MM.1S (cell line): ENCODE measurements at regions not wholly inside any gene's neighbourhood (a gene's known extent, or its start where the extent isn't known, plus 50 kb on each side); places are given as distances from the start of the nearest gene placed in this dataset.

Source experiments
- DNase-seq: peaks from one replicate; pipeline ENCODE4 v3.0.0-alpha.2; 2015
- H2AFZ ChIP-seq: fragments of 300-600 bp; sonication (generic); 2 replicates; pipeline ENCODE4 v1.6.0; 2016; ENCODE audit warnings: antibody characterized with exemption, low read length
- H3F3A ChIP-seq: fragments of 300-600 bp; sonication (generic); 2 replicates; pipeline ENCODE4 v1.6.1; 2016; ENCODE audit warnings: mild to moderate bottlenecking, antibody characterized with exemption, low read length, moderate library complexity, mixed read lengths; ENCODE audit not compliant: insufficient read depth
- H3K27ac ChIP-seq: fragments of 300-600 bp; sonication (generic); 2 replicates; pipeline ENCODE4 v1.5.1; 2016; ENCODE audit warnings: mild to moderate bottlenecking, low read length
- H3K27me3 ChIP-seq: fragments of 300-600 bp; sonication (generic); replicated peaks from 2 replicates; pipeline ENCODE4 v1.6.0; 2016; ENCODE audit warnings: low read length; ENCODE audit not compliant: insufficient read depth
- H3K36me3 ChIP-seq: fragments of 300-600 bp; sonication (generic); replicated peaks from 2 replicates; pipeline ENCODE4 v1.6.1; 2016; ENCODE audit warnings: mild to moderate bottlenecking, low read length, mixed read lengths; ENCODE audit not compliant: insufficient read depth
- H3K4me1 ChIP-seq: fragments of 300-600 bp; sonication (generic); 2 replicates; pipeline ENCODE4 v1.6.1; 2016; ENCODE audit warnings: low read length, mixed read lengths
- H3K4me2 ChIP-seq: fragments of 300-600 bp; sonication (generic); 2 replicates; pipeline ENCODE4 v1.6.0; 2016; ENCODE audit warnings: low read depth, low read length
- H3K4me3 ChIP-seq: fragments of 300-600 bp; sonication (generic); 2 replicates; pipeline ENCODE4 v1.5.1; 2016; ENCODE audit warnings: low read length, mixed read lengths
- H3K79me2 ChIP-seq: fragments of 300-600 bp; sonication (generic); 2 replicates; pipeline ENCODE4 v1.6.1; 2016; ENCODE audit warnings: mixed run types, low read length, mixed read lengths
- H3K9ac ChIP-seq: fragments of 300-600 bp; sonication (generic); 2 replicates; pipeline ENCODE4 v1.6.1; 2016; ENCODE audit warnings: low read length, mixed read lengths
- H3K9me2 ChIP-seq: fragments of 300-600 bp; sonication (generic); replicated peaks from 2 replicates; pipeline ENCODE4 v1.6.1; 2016; ENCODE audit warnings: mild to moderate bottlenecking, low read length, mixed read lengths; ENCODE audit not compliant: insufficient read depth
- H3K9me3 ChIP-seq: fragments of 300-600 bp; sonication (generic); replicated peaks from 2 replicates; pipeline ENCODE4 v1.6.1; 2016; ENCODE audit warnings: mild to moderate bottlenecking, low read length, mixed read lengths; ENCODE audit not compliant: insufficient read depth
- H4K20me1 ChIP-seq: fragments of 300-600 bp; sonication (generic); 2 replicates; pipeline ENCODE4 v1.6.1; 2016; ENCODE audit warnings: mild to moderate bottlenecking, low read length, moderate library complexity, mixed read lengths; ENCODE audit not compliant: insufficient read depth
- EZH2 ChIP-seq: fragments of 300-600 bp; sonication (generic); optimal IDR thresholded peaks from 2 replicates; pipeline ENCODE3; 2017; ENCODE audit warnings: low read depth, mild to moderate bottlenecking, antibody characterized with exemption, low read length, mixed read lengths
- EZH2phosphoT487 ChIP-seq: fragments of 300-600 bp; sonication (generic); IDR thresholded peaks from 2 replicates; pipeline ENCODE4 v1.6.1; 2018; ENCODE audit warnings: antibody characterized with exemption, low read length
- TF ChIP-seq, protein P1 (sequence below): fragments of 300-600 bp; sonication (generic); IDR thresholded peaks from 2 replicates; pipeline ENCODE4 v1.5.1; 2016; ENCODE audit warnings: antibody characterized with exemption, low read length, mixed read lengths

DNA sequence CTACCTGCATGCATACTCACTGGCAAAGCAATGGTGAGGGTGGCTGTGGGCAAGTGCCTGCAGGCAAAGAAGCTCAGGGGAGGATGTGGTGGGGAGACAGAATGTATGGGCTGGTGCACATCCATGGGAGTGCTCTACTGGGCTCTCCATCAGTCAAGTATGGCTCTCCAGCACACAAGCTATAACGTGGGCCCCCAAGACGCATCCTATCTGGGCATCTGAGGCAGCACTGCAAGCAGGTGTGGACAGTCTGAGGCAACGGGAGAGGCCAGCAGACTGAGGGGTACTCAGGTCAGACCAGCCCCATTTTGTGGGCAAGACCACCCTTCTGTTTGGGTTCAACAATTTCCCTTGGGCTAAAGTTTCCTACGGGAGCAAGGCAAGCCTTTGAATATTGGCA lies 1227.8 kb downstream of the FAM133A start:
- TF ChIP-seq EZH2phosphoT487: no peak
- no peak for TF ChIP-seq EZH2
- TF ChIP-seq, protein P1, sequence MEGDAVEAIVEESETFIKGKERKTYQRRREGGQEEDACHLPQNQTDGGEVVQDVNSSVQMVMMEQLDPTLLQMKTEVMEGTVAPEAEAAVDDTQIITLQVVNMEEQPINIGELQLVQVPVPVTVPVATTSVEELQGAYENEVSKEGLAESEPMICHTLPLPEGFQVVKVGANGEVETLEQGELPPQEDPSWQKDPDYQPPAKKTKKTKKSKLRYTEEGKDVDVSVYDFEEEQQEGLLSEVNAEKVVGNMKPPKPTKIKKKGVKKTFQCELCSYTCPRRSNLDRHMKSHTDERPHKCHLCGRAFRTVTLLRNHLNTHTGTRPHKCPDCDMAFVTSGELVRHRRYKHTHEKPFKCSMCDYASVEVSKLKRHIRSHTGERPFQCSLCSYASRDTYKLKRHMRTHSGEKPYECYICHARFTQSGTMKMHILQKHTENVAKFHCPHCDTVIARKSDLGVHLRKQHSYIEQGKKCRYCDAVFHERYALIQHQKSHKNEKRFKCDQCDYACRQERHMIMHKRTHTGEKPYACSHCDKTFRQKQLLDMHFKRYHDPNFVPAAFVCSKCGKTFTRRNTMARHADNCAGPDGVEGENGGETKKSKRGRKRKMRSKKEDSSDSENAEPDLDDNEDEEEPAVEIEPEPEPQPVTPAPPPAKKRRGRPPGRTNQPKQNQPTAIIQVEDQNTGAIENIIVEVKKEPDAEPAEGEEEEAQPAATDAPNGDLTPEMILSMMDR: no peak
- no peaks in the 10 kb centered on the region for H3K36me3 ChIP-seq
- no peak overlapping the region for H3K4me2 ChIP-seq
- H3K4me1 ChIP-seq: no peaks in the 10 kb centered on the region
- no peak overlapping the region for H3K4me3 ChIP-seq
- H3K27me3 ChIP-seq: no peaks in the 10 kb centered on the region
- no peaks in the 10 kb centered on the region for H3K79me2 ChIP-seq
- H3F3A ChIP-seq: no peaks in the 10 kb centered on the region
- H3K9ac ChIP-seq: no peak overlapping the region
- H4K20me1 ChIP-seq: no peaks in the 10 kb centered on the region
- H3K9me2 ChIP-seq: no peaks in the 10 kb centered on the region
- H3K27ac ChIP-seq: no peak overlapping the region
- DNase-seq: no peak
- H2AFZ ChIP-seq: no peak overlapping the region
- no peaks in the 10 kb centered on the region for H3K9me3 ChIP-seq

DNA sequence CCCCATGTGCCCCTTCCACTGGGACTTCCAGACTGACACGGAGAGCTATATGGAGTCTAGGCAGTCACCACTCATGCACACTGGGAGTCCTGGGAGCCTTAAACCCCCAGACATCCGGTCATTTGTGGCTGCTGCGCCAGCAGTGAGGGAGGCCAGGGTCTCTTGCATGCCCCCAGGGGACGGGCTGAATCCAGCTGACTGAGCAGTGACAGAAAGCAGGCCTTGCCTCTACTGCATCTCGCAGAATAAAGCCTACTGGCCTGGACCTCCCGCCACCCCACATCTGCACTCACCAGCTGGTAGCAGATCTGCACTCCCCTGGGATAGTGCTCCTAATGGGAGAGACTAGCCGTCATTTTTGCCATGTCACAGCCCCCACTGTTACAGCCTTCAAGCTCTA lies 1234.2 kb downstream of the FAM133A start:
- no peak overlapping the region for H3K4me3 ChIP-seq
- no peaks in the 10 kb centered on the region for H3F3A ChIP-seq
- H3K36me3 ChIP-seq: no peaks in the 10 kb centered on the region
- H4K20me1 ChIP-seq: no peaks in the 10 kb centered on the region; the same call in 1 of the 2 replicates
- DNase-seq: no peak
- no peak overlapping the region for H2AFZ ChIP-seq
- no peaks in the 10 kb centered on the region for H3K79me2 ChIP-seq
- no peak overlapping the region for H3K27ac ChIP-seq
- no peak overlapping the region for H3K9ac ChIP-seq
- H3K27me3 ChIP-seq: no peaks in the 10 kb centered on the region
- TF ChIP-seq, protein P1: no peak
- TF ChIP-seq EZH2phosphoT487 (no peak), EZH2 (no peak)
- H3K4me1 ChIP-seq: no peaks in the 10 kb centered on the region
- no peak overlapping the region for H3K4me2 ChIP-seq
- no peaks in the 10 kb centered on the region for H3K9me2 ChIP-seq
- no peaks in the 10 kb centered on the region for H3K9me3 ChIP-seq

DNA sequence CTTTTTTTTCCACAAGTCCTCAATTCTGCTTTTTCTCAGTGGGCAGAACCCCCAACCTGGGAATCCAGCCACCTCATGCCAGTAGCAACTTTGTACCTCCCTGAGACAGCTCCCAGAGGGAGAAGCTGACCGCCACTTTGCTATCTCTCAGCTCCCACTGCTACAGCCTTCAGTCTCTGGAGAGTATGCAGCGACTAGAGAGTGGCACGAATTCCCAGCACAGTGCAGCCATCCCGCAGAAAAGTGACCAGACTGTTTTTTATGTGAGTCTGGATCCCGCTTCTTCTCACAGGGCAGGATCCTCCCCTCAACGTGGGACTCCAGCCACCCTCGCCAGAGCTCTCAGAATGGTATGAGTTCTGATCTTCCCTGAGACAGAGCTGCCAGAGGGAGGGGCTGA lies 1234.6 kb downstream of the FAM133A start:
- no peaks in the 10 kb centered on the region for H3K9me2 ChIP-seq
- no peaks in the 10 kb centered on the region for H3K36me3 ChIP-seq
- H3K27me3 ChIP-seq: no peaks in the 10 kb centered on the region
- H2AFZ ChIP-seq: no peak overlapping the region
- no peaks in the 10 kb centered on the region for H3K4me1 ChIP-seq
- H4K20me1 ChIP-seq: no peaks in the 10 kb centered on the region; the same call in 1 of the 2 replicates
- H3F3A ChIP-seq: no peaks in the 10 kb centered on the region
- no peak overlapping the region for H3K4me3 ChIP-seq
- H3K27ac ChIP-seq: no peak overlapping the region
- no peak overlapping the region for H3K4me2 ChIP-seq
- no peaks in the 10 kb centered on the region for H3K79me2 ChIP-seq
- no peaks in the 10 kb centered on the region for H3K9me3 ChIP-seq
- TF ChIP-seq EZH2phosphoT487: no peak
- TF ChIP-seq EZH2: no peak
- TF ChIP-seq, protein P1: no peak
- H3K9ac ChIP-seq: no peak overlapping the region
- no peak for DNase-seq

DNA sequence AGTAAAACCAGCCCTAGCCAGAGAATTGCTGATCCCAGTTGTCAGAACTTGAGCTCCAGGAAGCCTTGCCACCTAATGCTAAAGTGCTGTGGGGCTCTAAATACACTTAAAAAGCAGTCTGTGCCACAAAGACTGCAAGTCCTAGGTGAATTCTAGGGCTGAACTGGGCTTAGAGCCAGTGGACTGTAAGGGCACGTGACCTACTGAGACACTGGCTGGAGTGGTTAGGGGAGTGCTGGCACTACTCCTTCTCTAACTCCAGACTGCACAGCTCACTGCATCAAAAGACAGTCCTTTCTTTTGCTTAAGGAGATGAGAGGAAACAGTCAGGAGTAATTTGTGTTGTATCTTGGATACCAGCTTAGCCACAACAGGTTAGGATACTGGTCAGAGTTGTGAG lies 1240.2 kb downstream of the FAM133A start:
- no peak overlapping the region for H2AFZ ChIP-seq
- no peaks in the 10 kb centered on the region for H3K9me3 ChIP-seq
- H3K4me1 ChIP-seq: no peaks in the 10 kb centered on the region
- no peak overlapping the region for H3K9ac ChIP-seq
- TF ChIP-seq, protein P1: no peak
- no peak for TF ChIP-seq EZH2
- no peak for TF ChIP-seq EZH2phosphoT487
- H3K4me3 ChIP-seq: no peak overlapping the region
- H3K9me2 ChIP-seq: no peaks in the 10 kb centered on the region
- H3K4me2 ChIP-seq: no peak overlapping the region
- H3K27ac ChIP-seq: no peak overlapping the region
- H3F3A ChIP-seq: no peaks in the 10 kb centered on the region
- H3K36me3 ChIP-seq: no peaks in the 10 kb centered on the region
- H4K20me1 ChIP-seq: no peaks in the 10 kb centered on the region; the same call in 1 of the 2 replicates
- H3K79me2 ChIP-seq: no peaks in the 10 kb centered on the region
- H3K27me3 ChIP-seq: no peaks in the 10 kb centered on the region
- DNase-seq: no peak
